GM12864 (cell line): ENCODE measurements at regions not wholly inside any gene's neighbourhood (a gene's known extent, or its start where the extent isn't known, plus 50 kb on each side); places are given as distances from the start of the nearest gene placed in this dataset.

ENCODE experiments used
- DNase-seq: peaks from one replicate; pipeline ENCODE4 v3.0.0-alpha.2; 2011; ENCODE audit warnings: low read depth
- H3K4me3 ChIP-seq: 2 replicates; pipeline ENCODE4 v1.5.1; 2011; ENCODE audit warnings: mild to moderate bottlenecking, low read depth, low read length, control low read depth
- CTCF ChIP-seq: IDR thresholded peaks from 2 replicates; pipeline ENCODE4 v1.5.1; 2011; ENCODE audit warnings: low read depth, mild to moderate bottlenecking, moderate library complexity, low read length, control low read depth, inconsistent platforms; ENCODE audit errors: missing control alignments

GRCh38 chr1:201636510-201636971 lies 97.6 kb downstream of the NAV1 start:
- TF ChIP-seq CTCF = no peak
- DNase-seq = no peak
- no peak overlapping the region for H3K4me3 ChIP-seq

- no peak overlapping the region for H3K4me3 ChIP-seq
- DNase-seq = no peak
- no peak for TF ChIP-seq CTCF
Observed at GRCh38 chr1:201637282-201638079, 98.6 kb downstream of the NAV1 start.

- no peak overlapping the region for H3K4me3 ChIP-seq
- TF ChIP-seq CTCF = no peak
- no peak for DNase-seq
Observed at GRCh38 chr1:201639391-201639790, 100.5 kb downstream of the NAV1 start.

- no peak for DNase-seq
- TF ChIP-seq CTCF = no peak
- no peak overlapping the region for H3K4me3 ChIP-seq
Observed at GRCh38 chr1:201639826-201640225, 100.9 kb downstream of the NAV1 start.

- TF ChIP-seq CTCF = no peak
- no peak overlapping the region for H3K4me3 ChIP-seq
- no peak for DNase-seq
Observed at GRCh38 chr1:201640624-201641023, 101.7 kb downstream of the NAV1 start.

- no peak for TF ChIP-seq CTCF
- no peak for DNase-seq
- no peak overlapping the region for H3K4me3 ChIP-seq
Observed at GRCh38 chr1:201641524-201642253, 102.8 kb downstream of the NAV1 start.
